SK-N-SH treated with all-trans-retinoic acid at 6 μM for 48 hours (cell line): ENCODE measurements at regions not wholly inside any gene's neighbourhood (a gene's known extent, or its start where the extent isn't known, plus 50 kb on each side); places are given as distances from the start of the nearest gene placed in this dataset.

Experiments
- ATAC-seq: fragments of 200-7000 bp; cut with Tn5 transposase; 3 replicates; pipeline ENCODE4 v1.9.1; 2020; ENCODE audit warnings: mild to moderate bottlenecking, moderate library complexity
- ARNTL ChIP-seq: fragments of 450-650 bp; formaldehyde crosslinking; IDR thresholded peaks from 2 replicates; pipeline ENCODE4 v1.5.0; 2020; ENCODE audit warnings: low read depth, mild to moderate bottlenecking, moderate library complexity, borderline replicate concordance
- CSDC2 ChIP-seq: fragments of 250-450 bp; sonication (Bioruptor Pico); IDR thresholded peaks from 2 replicates; pipeline ENCODE4 v1.5.0; 2020; ENCODE audit warnings: mild to moderate bottlenecking, moderate library complexity
- ESRRG ChIP-seq: fragments of 250-450 bp; sonication (Bioruptor Pico); IDR thresholded peaks from 2 replicates; pipeline ENCODE4 v1.6.1; 2021; ENCODE audit warnings: mild to moderate bottlenecking
- GLIS3 ChIP-seq: fragments of 250-450 bp; sonication (Bioruptor Pico); IDR thresholded peaks from 2 replicates; pipeline ENCODE4 v1.5.0; 2020; ENCODE audit warnings: mild to moderate bottlenecking, moderate library complexity
- ISL1 ChIP-seq: fragments of 250-450 bp; sonication (Bioruptor Pico); IDR thresholded peaks from 2 replicates; pipeline ENCODE4 v2.1.2; 2022; ENCODE audit warnings: mild to moderate bottlenecking, moderate library complexity
- OSR1 ChIP-seq: fragments of 250-450 bp; sonication (Bioruptor Pico); IDR thresholded peaks from 2 replicates; pipeline ENCODE4 v1.8.0; 2022; ENCODE audit warnings: moderate library complexity, mild to moderate bottlenecking, inconsistent platforms
- PPARA ChIP-seq: fragments of 250-450 bp; sonication (Bioruptor Pico); IDR thresholded peaks from 2 replicates; pipeline ENCODE4 v1.5.0; 2020; ENCODE audit warnings: mild to moderate bottlenecking, borderline replicate concordance
- RARB ChIP-seq: fragments of 250-450 bp; sonication (Bioruptor Pico); IDR thresholded peaks from 2 replicates; pipeline ENCODE4 v1.8.0; 2021; ENCODE audit warnings: mild to moderate bottlenecking, moderate library complexity
- SNAI2 ChIP-seq: fragments of 250-450 bp; sonication (Bioruptor Pico); IDR thresholded peaks from 2 replicates; pipeline ENCODE4 v1.5.0; 2020; ENCODE audit warnings: mild to moderate bottlenecking, moderate library complexity
- TCF4 ChIP-seq: fragments of 250-450 bp; sonication (Bioruptor Pico); IDR thresholded peaks from 2 replicates; pipeline ENCODE4 v1.8.0; 2021; ENCODE audit warnings: mild to moderate bottlenecking, moderate library complexity, borderline replicate concordance
- TOX ChIP-seq: fragments of 250-450 bp; sonication (Bioruptor Pico); IDR thresholded peaks from 2 replicates; pipeline ENCODE4 v1.8.0; 2021; ENCODE audit warnings: mild to moderate bottlenecking, moderate library complexity, borderline replicate concordance
- ZC3H10 ChIP-seq: fragments of 250-450 bp; sonication (Bioruptor Pico); IDR thresholded peaks from 2 replicates; pipeline ENCODE4 v1.5.1; 2021; ENCODE audit warnings: mild to moderate bottlenecking, moderate library complexity
- ZFP3 ChIP-seq: fragments of 250-450 bp; sonication (Bioruptor Pico); IDR thresholded peaks from 2 replicates; pipeline ENCODE4 v1.5.0; 2020; ENCODE audit warnings: mild to moderate bottlenecking, moderate library complexity
- ZFP30 ChIP-seq: fragments of 450-650 bp; formaldehyde crosslinking; IDR thresholded peaks from 2 replicates; pipeline ENCODE4 v1.5.0; 2022; ENCODE audit warnings: mild to moderate bottlenecking, moderate library complexity
- ZNF565 ChIP-seq: fragments of 450-650 bp; formaldehyde crosslinking; conservative IDR thresholded peaks from 2 replicates; pipeline ENCODE4 v1.5.0; 2020; ENCODE audit warnings: low read depth, mild to moderate bottlenecking, moderate library complexity
- ZNF70 ChIP-seq: fragments of 450-650 bp; formaldehyde crosslinking; IDR thresholded peaks from 2 replicates; pipeline ENCODE4 v1.5.0; 2020; ENCODE audit warnings: mild to moderate bottlenecking, moderate library complexity
- ZNF8 ChIP-seq: fragments of 450-650 bp; formaldehyde crosslinking; IDR thresholded peaks from 2 replicates; pipeline ENCODE4 v1.5.0; 2020; ENCODE audit warnings: mild to moderate bottlenecking, moderate library complexity
- TF ChIP-seq, protein P1 (sequence below): fragments of 250-450 bp; sonication (Bioruptor Pico); IDR thresholded peaks from 2 replicates; pipeline ENCODE4 v1.8.0; 2021; ENCODE audit warnings: low read depth, mild to moderate bottlenecking, moderate library complexity, borderline replicate concordance
- TF ChIP-seq, protein P2 (sequence below): fragments of 250-450 bp; sonication (Bioruptor Pico); IDR thresholded peaks from 2 replicates; pipeline ENCODE4 v1.8.0; 2020; ENCODE audit warnings: mild to moderate bottlenecking, moderate library complexity, borderline replicate concordance
- TF ChIP-seq, protein P3 (sequence below): fragments of 250-450 bp; sonication (Bioruptor Pico); IDR thresholded peaks from 2 replicates; pipeline ENCODE4 v1.5.0; 2020; ENCODE audit warnings: mild to moderate bottlenecking, moderate library complexity
- TF ChIP-seq, protein P4 (sequence below): fragments of 250-450 bp; sonication (Bioruptor Pico); IDR thresholded peaks from 2 replicates; pipeline ENCODE4 v1.5.1; 2021; ENCODE audit warnings: mild to moderate bottlenecking, moderate library complexity
- TF ChIP-seq, protein P5 (sequence below): fragments of 250-450 bp; sonication (Bioruptor Pico); IDR thresholded peaks from 2 replicates; pipeline ENCODE4 v1.5.1; 2020; ENCODE audit warnings: low read depth, mild to moderate bottlenecking, moderate library complexity

DNA sequence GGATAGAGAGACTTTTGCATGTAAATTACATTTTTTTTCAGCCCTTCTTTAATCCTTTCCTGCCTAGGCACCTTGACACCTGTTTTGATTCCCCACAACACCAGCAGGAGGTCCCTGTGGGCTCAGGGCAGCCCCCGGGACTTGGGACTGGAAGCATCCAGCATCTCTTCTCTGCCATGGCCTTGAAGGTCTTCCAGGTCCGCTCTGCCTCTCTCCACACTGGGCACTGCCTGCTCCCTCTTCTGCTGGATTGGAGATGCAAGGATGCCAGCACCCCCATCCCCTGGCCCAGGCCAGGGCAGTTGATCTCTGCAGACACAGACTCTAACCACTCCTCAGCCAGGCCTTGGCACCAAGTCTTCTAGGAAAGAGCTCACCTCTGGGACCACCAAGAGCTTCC, 134.5 kb upstream of the C14orf180 start:
- no peak for ATAC-seq
- TF ChIP-seq ARNTL (CRISPR knock-in tag) (no peak), ISL1 (CRISPR knock-in tag) (no peak), ZC3H10 (CRISPR knock-in tag) (no peak), CSDC2 (no peak), ZFP30 (CRISPR knock-in tag) (no peak), ZNF565 (CRISPR knock-in tag) (no peak), GLIS3 (CRISPR knock-in tag) (no peak), ZNF8 (no peak), TOX (CRISPR knock-in tag) (no peak), OSR1 (CRISPR knock-in tag) (no peak), PPARA (CRISPR knock-in tag) (no peak), ZFP3 (CRISPR knock-in tag) (no peak)
- TF ChIP-seq, protein P1, sequence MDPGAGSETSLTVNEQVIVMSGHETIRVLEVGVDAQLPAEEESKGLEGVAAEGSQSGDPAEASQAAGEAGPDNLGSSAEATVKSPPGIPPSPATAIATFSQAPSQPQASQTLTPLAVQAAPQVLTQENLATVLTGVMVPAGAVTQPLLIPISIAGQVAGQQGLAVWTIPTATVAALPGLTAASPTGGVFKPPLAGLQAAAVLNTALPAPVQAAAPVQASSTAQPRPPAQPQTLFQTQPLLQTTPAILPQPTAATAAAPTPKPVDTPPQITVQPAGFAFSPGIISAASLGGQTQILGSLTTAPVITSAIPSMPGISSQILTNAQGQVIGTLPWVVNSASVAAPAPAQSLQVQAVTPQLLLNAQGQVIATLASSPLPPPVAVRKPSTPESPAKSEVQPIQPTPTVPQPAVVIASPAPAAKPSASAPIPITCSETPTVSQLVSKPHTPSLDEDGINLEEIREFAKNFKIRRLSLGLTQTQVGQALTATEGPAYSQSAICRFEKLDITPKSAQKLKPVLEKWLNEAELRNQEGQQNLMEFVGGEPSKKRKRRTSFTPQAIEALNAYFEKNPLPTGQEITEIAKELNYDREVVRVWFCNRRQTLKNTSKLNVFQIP (CRISPR knock-in tag) = no peak

DNA sequence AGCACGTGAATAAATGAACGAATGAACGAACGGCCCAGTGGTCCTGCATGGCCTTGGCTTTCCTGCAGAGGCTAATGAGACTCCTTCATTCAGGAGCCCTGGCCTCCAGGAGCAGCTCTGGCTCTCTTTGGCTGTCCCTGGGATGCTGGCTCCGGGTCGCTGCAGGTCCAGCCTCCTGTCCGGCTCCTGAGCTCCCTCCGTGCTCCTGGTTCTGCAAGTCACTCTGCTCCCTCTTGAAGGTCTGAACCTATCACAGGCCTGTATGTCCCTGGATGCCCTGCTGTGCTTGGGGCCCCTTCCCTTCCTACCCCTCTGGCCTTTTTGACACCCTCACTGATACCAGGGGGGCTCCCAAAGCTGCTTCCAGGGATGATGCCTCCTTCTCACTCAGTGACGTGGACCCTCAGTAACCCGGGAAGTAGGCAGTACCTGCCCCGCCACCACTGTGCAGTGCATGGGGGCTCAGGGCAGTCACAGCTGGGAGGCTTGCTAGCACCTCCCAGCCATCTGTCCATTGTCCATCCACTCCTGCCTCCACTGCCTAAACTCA, 133.7 kb upstream of the C14orf180 start:
- no peak for ATAC-seq
- no peak for TF ChIP-seq OSR1 (CRISPR knock-in tag)
- TF ChIP-seq, protein P2, sequence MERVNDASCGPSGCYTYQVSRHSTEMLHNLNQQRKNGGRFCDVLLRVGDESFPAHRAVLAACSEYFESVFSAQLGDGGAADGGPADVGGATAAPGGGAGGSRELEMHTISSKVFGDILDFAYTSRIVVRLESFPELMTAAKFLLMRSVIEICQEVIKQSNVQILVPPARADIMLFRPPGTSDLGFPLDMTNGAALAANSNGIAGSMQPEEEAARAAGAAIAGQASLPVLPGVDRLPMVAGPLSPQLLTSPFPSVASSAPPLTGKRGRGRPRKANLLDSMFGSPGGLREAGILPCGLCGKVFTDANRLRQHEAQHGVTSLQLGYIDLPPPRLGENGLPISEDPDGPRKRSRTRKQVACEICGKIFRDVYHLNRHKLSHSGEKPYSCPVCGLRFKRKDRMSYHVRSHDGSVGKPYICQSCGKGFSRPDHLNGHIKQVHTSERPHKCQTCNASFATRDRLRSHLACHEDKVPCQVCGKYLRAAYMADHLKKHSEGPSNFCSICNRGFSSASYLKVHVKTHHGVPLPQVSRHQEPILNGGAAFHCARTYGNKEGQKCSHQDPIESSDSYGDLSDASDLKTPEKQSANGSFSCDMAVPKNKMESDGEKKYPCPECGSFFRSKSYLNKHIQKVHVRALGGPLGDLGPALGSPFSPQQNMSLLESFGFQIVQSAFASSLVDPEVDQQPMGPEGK (CRISPR knock-in tag) = no peak
- no peak for TF ChIP-seq SNAI2
- no peak for TF ChIP-seq RARB (CRISPR knock-in tag)
- TF ChIP-seq, protein P1 (CRISPR knock-in tag) = no peak
- TF ChIP-seq ESRRG = no peak
- no peak for TF ChIP-seq ZNF8
- TF ChIP-seq ZFP30 (CRISPR knock-in tag) = no peak
- TF ChIP-seq TCF4 (CRISPR knock-in tag) = no peak
- TF ChIP-seq, protein P3, sequence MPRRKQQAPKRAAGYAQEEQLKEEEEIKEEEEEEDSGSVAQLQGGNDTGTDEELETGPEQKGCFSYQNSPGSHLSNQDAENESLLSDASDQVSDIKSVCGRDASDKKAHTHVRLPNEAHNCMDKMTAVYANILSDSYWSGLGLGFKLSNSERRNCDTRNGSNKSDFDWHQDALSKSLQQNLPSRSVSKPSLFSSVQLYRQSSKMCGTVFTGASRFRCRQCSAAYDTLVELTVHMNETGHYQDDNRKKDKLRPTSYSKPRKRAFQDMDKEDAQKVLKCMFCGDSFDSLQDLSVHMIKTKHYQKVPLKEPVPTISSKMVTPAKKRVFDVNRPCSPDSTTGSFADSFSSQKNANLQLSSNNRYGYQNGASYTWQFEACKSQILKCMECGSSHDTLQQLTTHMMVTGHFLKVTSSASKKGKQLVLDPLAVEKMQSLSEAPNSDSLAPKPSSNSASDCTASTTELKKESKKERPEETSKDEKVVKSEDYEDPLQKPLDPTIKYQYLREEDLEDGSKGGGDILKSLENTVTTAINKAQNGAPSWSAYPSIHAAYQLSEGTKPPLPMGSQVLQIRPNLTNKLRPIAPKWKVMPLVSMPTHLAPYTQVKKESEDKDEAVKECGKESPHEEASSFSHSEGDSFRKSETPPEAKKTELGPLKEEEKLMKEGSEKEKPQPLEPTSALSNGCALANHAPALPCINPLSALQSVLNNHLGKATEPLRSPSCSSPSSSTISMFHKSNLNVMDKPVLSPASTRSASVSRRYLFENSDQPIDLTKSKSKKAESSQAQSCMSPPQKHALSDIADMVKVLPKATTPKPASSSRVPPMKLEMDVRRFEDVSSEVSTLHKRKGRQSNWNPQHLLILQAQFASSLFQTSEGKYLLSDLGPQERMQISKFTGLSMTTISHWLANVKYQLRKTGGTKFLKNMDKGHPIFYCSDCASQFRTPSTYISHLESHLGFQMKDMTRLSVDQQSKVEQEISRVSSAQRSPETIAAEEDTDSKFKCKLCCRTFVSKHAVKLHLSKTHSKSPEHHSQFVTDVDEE = no peak
- TF ChIP-seq CSDC2 = no peak
- TF ChIP-seq, protein P4, sequence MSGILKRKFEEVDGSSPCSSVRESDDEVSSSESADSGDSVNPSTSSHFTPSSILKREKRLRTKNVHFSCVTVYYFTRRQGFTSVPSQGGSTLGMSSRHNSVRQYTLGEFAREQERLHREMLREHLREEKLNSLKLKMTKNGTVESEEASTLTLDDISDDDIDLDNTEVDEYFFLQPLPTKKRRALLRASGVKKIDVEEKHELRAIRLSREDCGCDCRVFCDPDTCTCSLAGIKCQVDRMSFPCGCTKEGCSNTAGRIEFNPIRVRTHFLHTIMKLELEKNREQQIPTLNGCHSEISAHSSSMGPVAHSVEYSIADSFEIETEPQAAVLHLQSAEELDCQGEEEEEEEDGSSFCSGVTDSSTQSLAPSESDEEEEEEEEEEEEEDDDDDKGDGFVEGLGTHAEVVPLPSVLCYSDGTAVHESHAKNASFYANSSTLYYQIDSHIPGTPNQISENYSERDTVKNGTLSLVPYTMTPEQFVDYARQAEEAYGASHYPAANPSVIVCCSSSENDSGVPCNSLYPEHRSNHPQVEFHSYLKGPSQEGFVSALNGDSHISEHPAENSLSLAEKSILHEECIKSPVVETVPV (CRISPR knock-in tag) = no peak
- no peak for TF ChIP-seq ZNF70
- TF ChIP-seq ZFP3 (CRISPR knock-in tag) = no peak
- TF ChIP-seq, protein P5, sequence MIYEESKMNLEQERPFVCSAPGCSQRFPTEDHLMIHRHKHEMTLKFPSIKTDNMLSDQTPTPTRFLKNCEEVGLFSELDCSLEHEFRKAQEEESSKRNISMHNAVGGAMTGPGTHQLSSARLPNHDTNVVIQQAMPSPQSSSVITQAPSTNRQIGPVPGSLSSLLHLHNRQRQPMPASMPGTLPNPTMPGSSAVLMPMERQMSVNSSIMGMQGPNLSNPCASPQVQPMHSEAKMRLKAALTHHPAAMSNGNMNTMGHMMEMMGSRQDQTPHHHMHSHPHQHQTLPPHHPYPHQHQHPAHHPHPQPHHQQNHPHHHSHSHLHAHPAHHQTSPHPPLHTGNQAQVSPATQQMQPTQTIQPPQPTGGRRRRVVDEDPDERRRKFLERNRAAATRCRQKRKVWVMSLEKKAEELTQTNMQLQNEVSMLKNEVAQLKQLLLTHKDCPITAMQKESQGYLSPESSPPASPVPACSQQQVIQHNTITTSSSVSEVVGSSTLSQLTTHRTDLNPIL = no peak
- no peak for TF ChIP-seq ZNF565 (CRISPR knock-in tag)
